Renal cortex interstitium (tissue), 11 donors: ENCODE measurements at regions not wholly inside any gene's neighbourhood (a gene's known extent, or its start where the extent isn't known, plus 50 kb on each side); places are given as distances from the start of the nearest gene placed in this dataset.
"Not testable (repeated sequence)": the region's sequence is repeated elsewhere in the genome, so short reads cannot be mapped to it uniquely, and the experiment has no call there.

Source experiments
- DNase-seq, 11 donors: peaks; one replicate each; pipeline ENCODE4 v3.0.0-alpha.2; 2013; ENCODE audit warnings: low read depth in 9 of 11, low spot score in 4 of 11; ENCODE audit errors: extremely low read depth in 1 of 11

GRCh38 chr7:130844811-130845580 is 111.0 kb upstream of the KLF14 start:
- DNase-seq: no peak

GRCh38 chr7:130845581-130846085 is 111.6 kb upstream of the KLF14 start:
- no peak for DNase-seq

GRCh38 chr7:130849604-130850003 is 115.6 kb upstream of the KLF14 start:
- DNase-seq: no peak

GRCh38 chr7:130850956-130851355 is 116.9 kb upstream of the KLF14 start:
- no peak for DNase-seq

- no peak for DNase-seq
Observed at GRCh38 chr7:130852867-130853266, 118.9 kb upstream of the KLF14 start.

- no peak for DNase-seq
Observed at GRCh38 chr7:130853503-130854279, 119.7 kb upstream of the KLF14 start.

GRCh38 chr7:130854481-130854880 is 120.5 kb upstream of the KLF14 start:
- DNase-seq: no peak

- DNase-seq: no peak
Observed at GRCh38 chr7:130856866-130857265, 122.9 kb upstream of the KLF14 start.

- DNase-seq: not testable (repeated sequence)
Observed at GRCh38 chr7:130860832-130861231, 126.8 kb upstream of the KLF14 start.

GRCh38 chr7:130865408-130866236 is 131.6 kb upstream of the KLF14 start:
- DNase-seq: peak in 9 of 11 donors; percentile 11 to 57 (median 44)

GRCh38 chr7:130867039-130867438 is 133.0 kb upstream of the KLF14 start:
- no peak for DNase-seq

- no peak for DNase-seq
Observed at GRCh38 chr7:130867581-130868136, 133.7 kb upstream of the KLF14 start.

- DNase-seq: no peak
Observed at GRCh38 chr7:130868139-130868538, 134.1 kb upstream of the KLF14 start.

- DNase-seq: no peak
Observed at GRCh38 chr7:130869918-130870317, 135.9 kb upstream of the KLF14 start.

- DNase-seq: no peak
Observed at GRCh38 chr7:130872341-130872740, 138.3 kb upstream of the KLF14 start.

GRCh38 chr7:130872756-130873448 is 138.9 kb upstream of the KLF14 start:
- no peak for DNase-seq

GRCh38 chr7:130874071-130874915 is 140.3 kb upstream of the KLF14 start:
- DNase-seq: no peak

GRCh38 chr7:130875265-130875741 is 141.3 kb upstream of the KLF14 start:
- peak in 2 of 11 donors; percentile 32 to 63 for DNase-seq
